ENCODE measurements at regions not wholly inside any gene's neighbourhood (a gene's known extent, or its start where the extent isn't known, plus 50 kb on each side); places are given as distances from the start of the nearest gene placed in this dataset.

GRCh38 chr11:56932572-56933220 lies 56.0 kb upstream of the OR5AK2 start:
- DNase-seq = no peak

GRCh38 chr11:56923116-56923515 lies 65.6 kb upstream of the OR5AK2 start:
- DNase-seq = no peak

DNA sequence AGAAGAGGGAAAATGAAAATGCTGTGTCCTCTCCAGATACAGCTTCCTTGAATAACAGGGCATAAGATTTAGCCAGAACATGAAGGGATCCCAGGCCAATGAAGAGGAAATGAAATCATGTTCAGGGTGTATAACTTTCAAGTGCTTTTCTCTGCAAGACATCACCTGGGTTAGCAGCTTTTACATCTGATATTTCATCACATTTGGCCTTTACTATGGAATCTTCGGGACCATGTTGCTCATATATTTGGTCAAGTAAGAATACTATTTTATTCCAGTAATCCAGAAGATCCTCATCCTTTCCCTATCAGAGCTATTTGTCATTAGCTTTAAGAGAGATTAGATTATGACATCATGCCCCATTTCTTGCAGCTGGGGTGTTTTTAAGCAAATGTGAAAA lies 66.3 kb upstream of the OR5AK2 start:
- DNase-seq = no peak

- no peak for DNase-seq
Measured at GRCh38 chr11:56917708-56918400, 70.9 kb upstream of the OR5AK2 start.

- no peak for DNase-seq
Measured at GRCh38 chr11:56916587-56916986, 72.1 kb upstream of the OR5AK2 start.

DNA sequence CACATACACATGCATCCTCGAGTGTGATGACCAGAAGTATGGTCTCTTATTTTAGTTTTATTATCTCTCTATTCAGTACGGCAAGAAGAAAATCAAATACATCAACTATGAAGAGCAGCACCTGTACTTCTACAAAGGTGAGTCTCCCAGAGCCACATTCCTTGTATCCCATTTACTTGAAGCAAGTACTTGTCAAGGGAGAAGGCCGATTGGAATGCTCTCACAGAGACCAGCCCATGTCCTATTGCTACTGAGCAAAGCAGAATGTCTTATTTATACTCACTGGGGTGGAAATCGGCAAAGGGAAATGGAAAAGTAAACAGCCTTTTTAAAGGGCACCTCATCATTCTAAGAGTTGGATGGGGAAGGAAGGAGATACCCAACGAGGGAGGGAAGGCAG lies 72.6 kb upstream of the OR5AK2 start:
- DNase-seq = no peak

GRCh38 chr11:56911312-56911711 lies 77.4 kb upstream of the OR5AK2 start:
- no peak for DNase-seq

DNA sequence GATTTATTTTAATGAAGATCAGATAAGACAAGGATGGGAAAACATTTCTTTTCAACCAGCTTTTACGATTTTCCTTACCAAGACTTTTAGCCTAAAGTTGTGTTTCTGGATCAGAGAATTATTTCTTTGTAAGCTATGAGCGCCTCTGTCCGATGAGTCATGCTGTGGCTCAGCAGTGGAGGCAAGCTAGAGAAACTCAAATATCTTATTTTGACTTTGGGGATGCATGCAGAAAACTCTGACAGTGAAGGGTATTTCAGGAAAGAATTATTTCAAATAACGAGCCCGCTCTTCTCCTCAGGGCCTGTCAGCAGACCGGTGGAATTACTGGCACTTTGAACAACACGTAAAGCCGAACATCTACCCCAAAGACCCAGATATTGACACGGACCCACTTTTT lies 77.9 kb upstream of the OR5AK2 start:
- no peak for DNase-seq

GRCh38 chr11:56910046-56910773 lies 78.5 kb upstream of the OR5AK2 start:
- DNase-seq = no peak

GRCh38 chr11:56909563-56909962 lies 79.2 kb upstream of the OR5AK2 start:
- no peak for DNase-seq

- no peak for DNase-seq
Measured at GRCh38 chr11:56909080-56909479, 79.6 kb upstream of the OR5AK2 start.

DNA sequence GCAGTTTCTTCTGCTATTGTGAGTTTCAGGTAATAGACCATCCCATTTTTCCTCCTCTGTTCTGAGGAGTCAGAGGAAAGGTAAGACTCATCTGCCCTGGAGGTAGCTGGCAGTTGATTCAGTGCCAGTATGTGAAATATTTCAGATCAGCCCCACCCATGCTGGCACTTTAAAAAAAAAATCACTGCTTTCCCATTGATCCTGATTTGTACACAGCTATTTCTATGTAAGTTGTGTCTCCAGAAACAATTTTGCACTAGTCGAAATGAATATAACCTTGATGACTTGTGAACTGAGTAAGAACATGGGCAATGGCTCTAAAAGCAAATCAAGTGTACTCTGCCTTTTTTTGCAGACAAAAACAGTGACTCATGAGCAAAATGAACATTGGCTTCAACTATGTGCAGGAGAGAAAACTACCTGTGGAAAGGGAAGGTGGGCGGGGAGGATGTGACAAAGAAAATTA lies 82.0 kb upstream of the OR5AK2 start:
- no peak for DNase-seq

- DNase-seq = no peak
Measured at GRCh38 chr11:56905936-56906335, 82.8 kb upstream of the OR5AK2 start.

GRCh38 chr11:56905442-56905841 lies 83.3 kb upstream of the OR5AK2 start:
- no peak for DNase-seq

- no peak for DNase-seq
Measured at GRCh38 chr11:56898856-56899255, 89.9 kb upstream of the OR5AK2 start.

- DNase-seq = peak; percentile 79
Measured at GRCh38 chr11:56890584-56891305, 98.0 kb upstream of the OR5AK2 start.

GRCh38 chr11:56889986-56890385 lies 98.7 kb upstream of the OR5AK2 start:
- DNase-seq = no peak

DNA sequence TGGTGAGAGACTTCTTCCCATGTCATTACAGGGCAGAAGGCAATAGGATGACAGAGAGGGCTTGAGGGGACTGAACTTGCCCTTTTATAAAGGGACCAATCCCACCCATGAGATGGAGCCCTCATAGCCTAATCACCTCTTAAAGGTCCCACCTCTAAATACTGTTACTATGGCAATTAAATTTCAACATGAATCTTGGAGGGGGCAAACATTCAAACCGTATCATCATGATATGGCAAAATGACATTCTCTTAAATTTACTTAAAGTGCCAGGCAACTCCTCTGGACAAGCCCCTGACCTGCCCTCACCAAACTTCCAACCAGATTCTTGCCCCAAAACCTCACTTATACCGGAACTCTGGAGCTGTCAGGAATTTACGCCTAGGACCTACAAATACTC lies 100.8 kb upstream of the OR5AK2 start:
- no peak for DNase-seq

DNA sequence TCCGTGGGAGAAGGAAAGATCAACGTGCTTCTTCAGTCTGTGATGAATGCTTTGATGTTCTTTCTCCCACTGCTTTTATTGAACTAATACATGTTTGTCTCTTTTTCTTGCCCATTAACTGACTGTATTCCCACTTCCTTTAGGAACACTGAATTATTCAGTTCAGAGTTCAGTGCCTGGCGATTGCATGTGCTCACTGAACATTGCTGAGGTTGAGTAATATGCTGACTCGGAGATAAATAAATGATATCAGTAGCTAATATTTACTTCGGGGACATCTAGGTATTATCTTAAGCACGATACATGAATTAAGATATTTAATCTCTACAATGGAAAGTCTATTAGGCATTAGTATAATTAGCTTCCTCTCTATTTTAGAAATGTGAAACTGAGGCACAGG lies 102.3 kb upstream of the OR5AK2 start:
- DNase-seq = no peak

- DNase-seq = no peak
Measured at GRCh38 chr11:56885854-56886253, 102.9 kb upstream of the OR5AK2 start.

- no peak for DNase-seq
Measured at GRCh38 chr11:56885177-56885576, 103.5 kb upstream of the OR5AK2 start.

DNA sequence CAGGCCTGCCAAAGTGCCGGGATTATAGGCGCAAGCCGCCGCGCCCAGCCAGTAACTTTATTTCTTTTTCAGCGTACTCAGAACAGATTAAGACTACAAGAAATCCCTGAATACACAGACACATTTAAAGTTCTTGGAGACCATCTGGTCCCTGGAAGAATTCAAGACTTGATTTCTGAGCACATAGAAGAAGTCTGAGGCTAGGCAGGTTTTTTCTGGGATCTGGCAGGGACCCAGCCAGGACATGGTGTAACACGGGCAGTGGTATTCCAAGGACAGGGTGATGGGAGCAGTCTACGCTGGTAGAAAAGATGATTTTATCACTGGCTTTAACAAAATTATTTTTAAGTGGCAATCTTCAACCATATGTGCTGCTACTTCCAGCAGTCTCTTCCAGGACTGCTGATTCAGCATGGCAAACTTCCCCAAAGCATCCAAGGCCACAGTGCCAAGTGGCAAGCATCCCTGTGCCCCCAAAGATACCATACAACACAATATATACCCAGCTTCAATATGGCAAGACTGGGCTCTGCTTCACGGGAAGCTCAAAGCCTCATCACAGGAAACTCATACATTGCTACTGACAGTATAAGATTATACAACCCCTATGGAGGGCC lies 105.2 kb upstream of the OR5AK2 start:
- no peak for DNase-seq
